ENCODE measurements at regions not wholly inside any gene's neighbourhood (a gene's known extent, or its start where the extent isn't known, plus 50 kb on each side); places are given as distances from the start of the nearest gene placed in this dataset.

DNA sequence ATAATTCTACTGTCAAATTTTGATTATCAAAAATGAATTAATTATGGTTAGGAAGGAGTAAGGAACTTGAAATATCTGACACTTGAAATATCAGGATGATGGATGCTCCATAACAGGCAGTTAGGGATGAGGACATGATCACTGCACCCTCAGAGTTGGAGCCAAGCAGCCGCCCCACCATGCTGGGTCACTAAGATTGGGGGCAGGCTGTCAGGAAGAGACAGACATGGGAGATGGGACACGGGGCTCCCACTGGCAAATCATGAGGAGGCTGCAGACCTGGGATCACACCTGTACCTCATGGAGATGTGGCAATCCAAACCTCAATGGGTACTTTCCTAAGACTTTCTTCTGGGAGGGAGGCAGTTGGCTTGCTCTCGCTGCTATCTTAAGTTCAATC lies 982.0 kb upstream of the ZEB2 start:
- no peak overlapping the region for H3K4me3 ChIP-seq (ENCODE audit: control insufficient read depth, low read depth, low read length)
- no peak for DNase-seq (ENCODE audit: low read depth)
- TF ChIP-seq CTCF (IDR thresholded peaks at IDR 0.05; ENCODE audit: control insufficient read depth, insufficient read depth, low read depth, low read length, missing control alignments) = no peak

DNA sequence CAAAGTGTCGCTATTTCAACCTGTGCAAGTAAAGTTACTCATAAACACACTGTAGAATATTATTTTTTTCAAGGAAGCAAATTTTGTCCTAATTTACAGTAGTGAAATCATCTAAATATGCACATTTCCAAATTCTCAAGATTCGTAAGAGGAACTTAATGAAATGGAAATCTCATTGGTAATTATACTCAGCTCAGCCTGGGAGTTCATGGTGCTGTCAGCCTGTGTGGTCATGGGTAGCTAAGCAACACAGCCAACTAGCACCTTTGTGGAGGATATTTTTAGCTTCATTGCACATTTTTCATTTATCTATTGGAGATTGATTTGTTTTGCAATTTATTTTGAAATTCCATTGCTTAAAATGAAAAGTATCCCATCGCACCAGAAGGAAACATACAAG lies 975.7 kb upstream of the ZEB2 start:
- no peak for TF ChIP-seq CTCF (IDR thresholded peaks at IDR 0.05; ENCODE audit: control insufficient read depth, insufficient read depth, low read depth, low read length, missing control alignments)
- no peak for DNase-seq (ENCODE audit: low read depth)
- H3K4me3 ChIP-seq (ENCODE audit: control insufficient read depth, low read depth, low read length) = no peak overlapping the region

- H3K4me3 ChIP-seq (ENCODE audit: control insufficient read depth, low read depth, low read length) = no peak overlapping the region
- TF ChIP-seq CTCF (IDR thresholded peaks at IDR 0.05; ENCODE audit: control insufficient read depth, insufficient read depth, low read depth, low read length, missing control alignments) = no peak
- no peak for DNase-seq (ENCODE audit: low read depth)
Measured at GRCh38 chr2:145494441-145494840, 974.5 kb upstream of the ZEB2 start.

GRCh38 chr2:145488571-145488970 lies 968.7 kb upstream of the ZEB2 start:
- no peak for DNase-seq (ENCODE audit: low read depth)
- no peak for TF ChIP-seq CTCF (IDR thresholded peaks at IDR 0.05; ENCODE audit: control insufficient read depth, insufficient read depth, low read depth, low read length, missing control alignments)

DNA sequence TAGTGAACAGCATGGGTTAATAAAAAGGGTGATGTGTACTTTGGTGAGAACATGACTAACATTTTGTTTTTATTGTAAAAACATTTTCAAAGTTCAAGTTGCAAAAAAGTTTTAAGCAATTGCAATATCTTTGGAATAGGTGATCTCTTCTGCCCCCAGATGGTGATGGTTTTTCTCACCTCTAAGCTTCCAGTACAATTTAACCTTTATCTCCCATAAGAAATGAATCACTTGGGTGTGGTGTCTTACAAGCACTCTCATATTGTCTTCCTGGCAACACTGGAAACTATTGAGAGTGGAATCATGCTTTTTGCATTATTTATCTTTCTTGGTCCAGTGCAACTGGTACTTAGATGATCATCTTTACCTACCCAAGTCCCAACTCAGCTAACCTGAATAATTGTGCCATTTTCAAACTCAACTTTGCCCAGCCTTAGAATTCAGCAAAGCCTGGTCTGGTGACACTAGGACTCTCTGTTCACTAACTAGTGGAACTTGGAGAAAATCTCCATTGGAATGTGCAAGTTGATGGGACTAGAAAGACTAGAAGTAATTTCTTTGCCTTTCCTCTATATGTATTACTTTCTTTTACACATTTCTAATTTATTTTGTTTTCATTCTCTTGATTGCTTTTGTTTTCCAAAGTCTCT lies 964.7 kb upstream of the ZEB2 start:
- peak; percentile 79 for DNase-seq (ENCODE audit: low read depth)
- peak; percentile 37 for TF ChIP-seq CTCF (IDR thresholded peaks at IDR 0.05; ENCODE audit: control insufficient read depth, insufficient read depth, low read depth, low read length, missing control alignments)
- H3K4me3 ChIP-seq (ENCODE audit: control insufficient read depth, low read depth, low read length) = no peak overlapping the region

More at GRCh38 chr2:145488571-145488970, 968.7 kb upstream of the ZEB2 start:
- no peak overlapping the region for H3K4me3 ChIP-seq (ENCODE audit: control insufficient read depth, low read depth, low read length)

GRCh38 chr2:145483854-145484253 lies 963.9 kb upstream of the ZEB2 start:
- no peak for TF ChIP-seq CTCF (IDR thresholded peaks at IDR 0.05; ENCODE audit: control insufficient read depth, insufficient read depth, low read depth, low read length, missing control alignments)

More at GRCh38 chr2:145483854-145484253, 963.9 kb upstream of the ZEB2 start:
- DNase-seq (ENCODE audit: low read depth) = no peak
- H3K4me3 ChIP-seq (ENCODE audit: control insufficient read depth, low read depth, low read length) = no peak overlapping the region
